ENCODE measurements at regions not wholly inside any gene's neighbourhood (a gene's known extent, or its start where the extent isn't known, plus 50 kb on each side); places are given as distances from the start of the nearest gene placed in this dataset.

GRCh38 chr1:105208581-105208980 lies 1458.9 kb downstream of the AMY1C start:
- no peak for TF ChIP-seq CTCF (IDR thresholded peaks at IDR 0.05; ENCODE audit: low read depth, low read length)
- TF ChIP-seq EZH2phosphoT487 (IDR thresholded peaks at IDR 0.05; ENCODE audit: low read depth) = no peak

Data from OCI-LY3 (cell line).